OCI-LY7 (cell line): ENCODE measurements at regions not wholly inside any gene's neighbourhood (a gene's known extent, or its start where the extent isn't known, plus 50 kb on each side); places are given as distances from the start of the nearest gene placed in this dataset.

Experiments used
- BruUV-seq: library from RNA; stranded (reverse); fragments of 400-500 nt; replicated peaks from 2 replicates; lab custom pipeline; 2021; lab: Mats Ljungman, UMichigan
- CTCF ChIA-PET: fragments of 300-600 bp; sonication (Branson Sonifier 250); formaldehyde crosslinking; loops from one replicate; lab custom pipeline; 2022; ENCODE audit warnings: antibody characterized with exemption; ENCODE audit not compliant: unreplicated experiment; lab: Charles Lee
- POLR2A ChIA-PET: fragments of 300-600 bp; sonication (Branson Sonifier 250); formaldehyde crosslinking; loops from one replicate; lab custom pipeline; 2022; ENCODE audit warnings: antibody characterized with exemption; lab: Charles Lee
- DNase-seq: peaks from one replicate; pipeline ENCODE4 v3.0.0-alpha.2; 2015; ENCODE audit warnings: low spot score
- H2AFZ ChIP-seq: fragments of 200-600 bp; sonication (generic), shearing (Covaris generic); 2 replicates; pipeline ENCODE4 v1.6.1; 2014; ENCODE audit warnings: mild to moderate bottlenecking, antibody characterized with exemption, low read length, moderate library complexity
- H3K27ac ChIP-seq: fragments of 200-600 bp; sonication (generic); 2 replicates; pipeline ENCODE4 v1.5.1; 2014; ENCODE audit warnings: mixed run types, low read depth, mild to moderate bottlenecking, moderate library complexity, low read length, inconsistent platforms; ENCODE audit not compliant: poor library complexity, severe bottlenecking
- H3K36me3 ChIP-seq: fragments of 200-600 bp; sonication (generic); 2 replicates; pipeline ENCODE4 v1.6.1; 2014; ENCODE audit warnings: mild to moderate bottlenecking, antibody characterized with exemption, low read length, moderate library complexity, mixed read lengths; ENCODE audit not compliant: insufficient read depth
- H3K4me1 ChIP-seq: fragments of 200-600 bp; sonication (generic); 2 replicates; pipeline ENCODE4 v1.5.1; 2014; ENCODE audit warnings: mild to moderate bottlenecking, low read length; ENCODE audit not compliant: insufficient read depth, poor library complexity, severe bottlenecking
- H3K4me2 ChIP-seq: fragments of 200-600 bp; sonication (generic); 2 replicates; pipeline ENCODE4 v1.6.1; 2014; ENCODE audit warnings: mild to moderate bottlenecking, low read length
- H3K4me3 ChIP-seq: fragments of 200-600 bp; sonication (generic); 2 replicates; pipeline ENCODE4 v1.5.1; 2014; ENCODE audit warnings: mild to moderate bottlenecking, low read depth, low read length; ENCODE audit not compliant: poor library complexity, severe bottlenecking
- H3K79me2 ChIP-seq: fragments of 200-600 bp; sonication (generic); 2 replicates; pipeline ENCODE4 v1.6.1; 2016; ENCODE audit warnings: low read depth, mild to moderate bottlenecking, low read length, moderate library complexity, mixed read lengths; ENCODE audit not compliant: insufficient read depth
- H3K9me2 ChIP-seq: fragments of 200-600 bp; sonication (generic); 2 replicates; pipeline ENCODE4 v1.6.1; 2016; ENCODE audit warnings: mild to moderate bottlenecking, low read length, mixed read lengths; ENCODE audit not compliant: insufficient read depth
- H3K9me3 ChIP-seq: fragments of 200-600 bp; sonication (generic); 2 replicates; pipeline ENCODE4 v1.6.1; 2014; ENCODE audit warnings: mild to moderate bottlenecking, mixed run types, low read length, mixed read lengths
- H4K20me1 ChIP-seq: fragments of 200-600 bp; sonication (generic); 2 replicates; pipeline ENCODE4 v1.6.1; 2014; ENCODE audit warnings: mild to moderate bottlenecking, antibody characterized with exemption, low read length, moderate library complexity, mixed read lengths; ENCODE audit not compliant: insufficient read depth
- CTCF ChIP-seq: fragments of 200-600 bp; sonication (generic); conservative IDR thresholded peaks from 2 replicates; pipeline ENCODE4 v1.5.1; 2014; ENCODE audit warnings: mild to moderate bottlenecking, antibody characterized with exemption, low read length, moderate library complexity, mixed read lengths
- EZH2phosphoT487 ChIP-seq: fragments of 200-600 bp; sonication (generic); IDR thresholded peaks from 2 replicates; pipeline ENCODE4 v1.6.1; 2018; ENCODE audit warnings: low read depth, borderline replicate concordance, mild to moderate bottlenecking, mixed run types, antibody characterized with exemption, low read length, moderate library complexity, mixed read lengths
- intact Hi-C: fragments of 100-400 bp; cut with micrococcal nuclease; formaldehyde crosslinking; loops from one replicate; pipeline ENCODE4 v1.10.0; 2022; ENCODE audit not compliant: unreplicated experiment

GRCh38 chr2:228447266-228447915 lies 265.9 kb upstream of the SPHKAP start:
- no peak overlapping the region for H3K27ac ChIP-seq
- no peaks in the 10 kb centered on the region for H3K79me2 ChIP-seq
- no peaks in the 10 kb centered on the region for H3K4me1 ChIP-seq
- H3K9me3 ChIP-seq = no peaks in the 10 kb centered on the region
- POLR2A ChIA-PET = no interaction called here
- no peak overlapping the region for H3K4me3 ChIP-seq
- H2AFZ ChIP-seq = no peak overlapping the region
- intact Hi-C loops = no loop called here
- no peak for TF ChIP-seq CTCF
- no peak for TF ChIP-seq EZH2phosphoT487
- BruUV-seq = no TSS peak
- H3K4me2 ChIP-seq = no peak overlapping the region
- H3K36me3 ChIP-seq = no peaks in the 10 kb centered on the region
- DNase-seq = no peak
- no peaks in the 10 kb centered on the region for H4K20me1 ChIP-seq
- CTCF ChIA-PET = no interaction called here
- H3K9me2 ChIP-seq = no peaks in the 10 kb centered on the region

- H3K4me3 ChIP-seq = no peak overlapping the region
Measured at GRCh38 chr2:228446734-228447133, 265.2 kb upstream of the SPHKAP start.

More at GRCh38 chr2:228446734-228447133, 265.2 kb upstream of the SPHKAP start:
- intact Hi-C loops = no loop called here
- no TSS peak for BruUV-seq
- no peak for DNase-seq
- H3K9me3 ChIP-seq = no peaks in the 10 kb centered on the region
- TF ChIP-seq EZH2phosphoT487 (no peak), CTCF (no peak)
- H4K20me1 ChIP-seq = no peaks in the 10 kb centered on the region
- no peak overlapping the region for H3K27ac ChIP-seq
- no peaks in the 10 kb centered on the region for H3K79me2 ChIP-seq
- no peak overlapping the region for H2AFZ ChIP-seq
- no peaks in the 10 kb centered on the region for H3K9me2 ChIP-seq
- ChIA-PET CTCF (no interaction called here), POLR2A (no interaction called here)
- H3K4me1 ChIP-seq = no peaks in the 10 kb centered on the region
- H3K36me3 ChIP-seq = no peaks in the 10 kb centered on the region
- H3K4me2 ChIP-seq = no peak overlapping the region
